ENCODE measurements at regions not wholly inside any gene's neighbourhood (a gene's known extent, or its start where the extent isn't known, plus 50 kb on each side); places are given as distances from the start of the nearest gene placed in this dataset.

DNA sequence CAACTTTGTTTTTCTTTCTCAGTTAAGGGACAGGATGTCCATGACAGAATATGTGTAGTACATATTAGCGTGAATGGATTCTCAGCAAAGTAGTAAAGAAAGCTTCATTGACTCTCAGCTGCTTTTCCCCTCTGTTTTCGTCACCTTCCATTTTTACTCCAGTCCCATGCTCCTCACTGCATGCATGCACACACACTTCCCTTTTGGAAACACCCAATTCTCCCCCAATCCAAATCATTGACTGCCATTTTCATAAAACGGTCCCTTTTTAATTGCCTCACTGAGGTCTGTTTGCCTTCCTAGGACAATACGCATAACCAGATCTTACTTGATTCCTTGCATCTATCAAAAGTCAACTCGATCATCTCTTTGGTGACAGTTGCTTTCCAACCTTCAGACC, 287.5 kb upstream of the PARD3B start:
- Mint-ChIP-seq H3K27ac (no peak overlapping the region), H3K4me3 (no peak overlapping the region), H3K27me3 (peaks cover 19% of the 10 kb centered on the region), H3K36me3 (no peaks in the 10 kb centered on the region), H3K4me1 (no peaks in the 10 kb centered on the region), H3K9me3 (no peaks in the 10 kb centered on the region)
- DNase-seq = no peak

DNA sequence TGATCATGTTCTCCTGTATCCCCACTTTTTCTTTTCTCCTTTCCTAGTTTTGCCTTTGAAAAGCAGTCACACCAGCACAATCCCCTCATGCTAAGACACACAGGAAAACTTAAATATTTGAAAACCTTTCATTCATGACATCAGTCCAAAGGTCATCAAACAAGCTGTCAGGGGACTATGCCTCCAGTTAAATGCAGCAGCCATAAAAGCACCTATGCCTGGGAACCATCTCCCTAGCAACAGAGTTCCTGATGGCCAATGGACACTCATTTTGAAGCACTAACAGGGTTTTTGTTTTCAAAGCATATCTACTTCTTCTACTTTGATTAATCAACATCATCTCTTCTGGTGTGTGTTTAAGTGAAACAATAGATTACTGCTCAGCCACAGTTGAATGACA, 286.4 kb upstream of the PARD3B start:
- H3K4me1 Mint-ChIP-seq = no peaks in the 10 kb centered on the region
- peaks cover 17% of the 10 kb centered on the region for H3K27me3 Mint-ChIP-seq
- H3K9me3 Mint-ChIP-seq = no peaks in the 10 kb centered on the region
- H3K27ac Mint-ChIP-seq = no peak overlapping the region
- no peak for DNase-seq
- no peaks in the 10 kb centered on the region for H3K36me3 Mint-ChIP-seq
- H3K4me3 Mint-ChIP-seq = no peak overlapping the region

DNA sequence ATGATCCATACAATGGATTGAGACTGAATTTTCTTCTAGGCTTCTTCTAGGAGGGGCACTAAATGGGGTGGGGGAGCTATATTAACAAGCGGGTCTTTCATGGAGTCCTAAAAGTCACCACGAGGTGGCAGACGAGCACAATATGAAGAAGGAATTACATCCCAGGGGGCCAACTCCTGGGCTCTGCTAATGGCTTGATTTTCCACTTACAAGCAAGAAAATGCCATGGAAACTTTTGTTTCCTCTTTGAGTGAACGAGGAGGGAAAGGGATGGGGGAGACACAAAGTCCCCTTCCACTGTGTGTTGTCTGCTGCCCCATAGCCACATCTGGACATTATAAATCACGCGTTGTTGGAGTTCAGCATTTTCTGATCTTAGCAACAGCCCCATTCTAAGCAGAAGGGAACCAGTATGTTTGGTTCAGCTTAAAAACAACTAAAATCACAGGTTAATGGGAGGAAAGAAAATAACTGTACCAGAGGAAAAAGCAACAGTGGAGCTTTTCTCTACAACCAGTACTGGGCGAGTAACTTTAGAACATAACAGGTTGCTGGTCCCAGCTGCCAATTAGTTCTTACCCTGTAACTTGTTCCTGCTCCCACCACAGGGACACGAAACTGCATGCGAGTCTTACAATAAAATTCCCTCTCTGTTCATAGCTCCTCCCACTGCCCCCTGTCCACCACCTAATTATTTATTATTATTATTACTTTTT, 285.0 kb upstream of the PARD3B start:
- H3K4me1 Mint-ChIP-seq = no peaks in the 10 kb centered on the region
- peak; percentile 23 for DNase-seq

DNA sequence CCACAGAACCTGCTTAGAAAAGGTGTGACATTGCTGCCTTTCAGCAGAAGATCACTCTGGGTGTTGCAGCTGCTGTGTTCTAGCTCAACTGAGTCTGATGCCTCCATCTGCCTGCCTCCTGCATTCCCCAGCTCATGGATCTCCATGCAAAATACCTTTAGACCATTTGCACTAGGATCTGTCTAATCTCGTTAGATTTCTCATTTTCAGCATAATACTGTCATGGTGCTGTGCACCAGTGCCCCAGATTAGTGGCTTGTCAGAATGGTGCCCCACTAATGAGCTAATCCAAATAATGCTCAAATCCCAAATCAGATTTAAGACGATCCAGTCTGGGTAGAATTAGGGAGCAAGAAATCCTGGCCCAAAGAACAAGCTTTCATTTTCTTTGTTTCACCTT, 284.4 kb upstream of the PARD3B start:
- H3K4me1 Mint-ChIP-seq = no peaks in the 10 kb centered on the region
- no peak overlapping the region for H3K27ac Mint-ChIP-seq
- H3K9me3 Mint-ChIP-seq = no peaks in the 10 kb centered on the region
- H3K36me3 Mint-ChIP-seq = no peaks in the 10 kb centered on the region
- no peak overlapping the region for H3K4me3 Mint-ChIP-seq
- H3K27me3 Mint-ChIP-seq = peaks cover 35% of the 10 kb centered on the region
- no peak for DNase-seq

More for the DNA sequence above, 285.0 kb upstream of the PARD3B start:
- Mint-ChIP-seq H3K9me3 (no peaks in the 10 kb centered on the region), H3K27ac (no peak overlapping the region), H3K4me3 (no peak overlapping the region), H3K36me3 (no peaks in the 10 kb centered on the region), H3K27me3 (peaks cover 29% of the 10 kb centered on the region)

DNA sequence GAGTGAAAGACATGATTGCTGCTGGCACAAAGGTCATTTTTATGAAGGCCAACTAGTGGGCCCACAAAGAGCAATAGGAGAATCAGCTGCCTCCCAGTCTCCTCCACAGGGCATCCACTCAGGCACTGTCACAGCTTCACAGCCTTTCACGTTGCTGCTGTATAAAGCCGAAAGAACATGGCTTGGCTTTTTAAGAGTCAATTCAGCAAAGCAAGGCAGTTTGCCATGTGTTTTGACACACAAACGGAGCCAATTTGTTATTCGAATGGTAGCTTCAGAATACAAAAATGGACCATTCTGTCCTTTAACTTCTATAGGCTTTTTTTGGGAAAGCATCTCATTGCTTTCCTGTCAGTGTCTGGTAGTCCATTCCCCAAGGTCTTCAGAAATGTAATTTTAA, 283.4 kb upstream of the PARD3B start:
- Mint-ChIP-seq H3K27ac (no peak overlapping the region), H3K9me3 (no peaks in the 10 kb centered on the region), H3K27me3 (peaks cover 41% of the 10 kb centered on the region), H3K36me3 (no peaks in the 10 kb centered on the region), H3K4me3 (no peak overlapping the region), H3K4me1 (no peaks in the 10 kb centered on the region)
- DNase-seq = no peak

DNA sequence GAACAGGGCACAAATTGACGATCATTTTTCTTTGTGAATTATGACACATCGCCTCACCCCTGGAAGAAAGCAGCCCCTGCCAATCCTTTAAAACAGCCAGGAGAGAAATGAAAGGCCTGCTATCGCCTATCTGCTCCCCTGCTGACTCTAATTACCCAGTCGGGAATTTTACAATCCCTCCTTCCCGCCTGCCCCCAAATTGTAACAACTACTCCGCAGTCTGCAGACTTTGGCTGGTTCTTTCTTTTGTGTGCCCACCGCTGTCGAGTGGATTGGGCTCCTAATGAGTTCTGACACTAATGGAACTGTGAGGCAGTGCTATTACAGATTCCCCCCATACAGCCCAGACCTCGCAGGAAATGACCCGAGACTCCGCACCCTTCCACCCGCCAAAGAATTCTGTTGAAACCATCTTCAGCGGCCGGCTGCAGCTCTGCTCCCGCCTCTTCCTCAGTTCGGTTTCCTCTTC, 281.2 kb upstream of the PARD3B start:
- no peaks in the 10 kb centered on the region for H3K4me1 Mint-ChIP-seq
- no peaks in the 10 kb centered on the region for H3K36me3 Mint-ChIP-seq
- H3K4me3 Mint-ChIP-seq = no peak overlapping the region
- DNase-seq = no peak
- H3K27ac Mint-ChIP-seq = no peak overlapping the region
- H3K27me3 Mint-ChIP-seq = peaks cover 44% of the 10 kb centered on the region
- H3K9me3 Mint-ChIP-seq = no peaks in the 10 kb centered on the region

DNA sequence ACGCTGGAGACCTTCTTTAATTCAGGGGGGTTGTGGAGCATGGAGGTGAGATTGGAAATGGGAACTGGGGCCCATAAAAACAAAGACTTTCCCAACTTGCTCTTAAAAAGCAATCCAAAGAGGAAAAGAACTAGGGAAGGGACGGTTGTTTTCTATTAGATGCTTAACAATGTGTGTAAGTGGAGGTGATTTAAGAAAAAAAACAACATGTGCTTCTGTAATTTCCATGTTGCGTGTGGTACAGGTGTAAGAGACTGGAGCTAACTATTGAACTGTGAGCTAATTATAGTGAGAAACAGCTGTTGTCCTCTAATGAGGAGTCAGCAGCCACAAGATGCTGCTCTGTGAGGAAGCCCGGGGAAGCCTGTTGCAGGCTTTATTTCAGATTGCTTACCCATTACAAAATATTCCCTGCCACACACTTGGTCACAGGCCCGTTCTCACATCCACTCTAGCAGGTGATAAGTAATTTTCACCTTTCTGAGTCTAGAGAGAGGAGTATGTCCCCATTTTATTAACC, 280.6 kb upstream of the PARD3B start:
- Mint-ChIP-seq H3K4me1 (no peaks in the 10 kb centered on the region), H3K9me3 (no peaks in the 10 kb centered on the region), H3K4me3 (no peak overlapping the region), H3K27me3 (peaks cover 43% of the 10 kb centered on the region), H3K27ac (no peak overlapping the region), H3K36me3 (no peaks in the 10 kb centered on the region)
- DNase-seq = no peak

DNA sequence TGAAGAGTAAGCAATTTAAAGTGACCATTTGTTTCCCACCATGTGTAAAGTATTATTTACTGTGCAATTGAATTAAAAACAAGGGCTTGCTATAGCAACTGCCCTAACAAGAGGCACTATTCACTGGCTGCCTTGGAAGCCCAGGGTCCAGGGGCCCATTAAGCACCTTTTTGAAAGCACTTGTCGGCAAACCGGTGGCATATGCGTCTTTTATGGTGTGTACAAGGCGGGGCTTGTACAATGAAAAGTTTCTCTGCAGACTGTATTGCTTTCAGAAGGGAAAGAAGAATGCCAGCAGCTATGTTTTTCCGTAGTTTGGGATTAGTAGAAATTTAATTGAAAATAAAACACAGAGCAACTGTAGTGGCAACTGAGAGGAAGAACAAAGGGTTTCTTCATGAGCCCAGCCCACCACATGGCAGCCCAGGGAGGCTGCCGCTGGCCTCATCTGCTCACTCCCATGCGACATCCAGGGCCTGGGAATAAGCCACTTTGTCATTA, 279.5 kb upstream of the PARD3B start:
- Mint-ChIP-seq H3K4me1 (no peaks in the 10 kb centered on the region), H3K27ac (no peak overlapping the region), H3K4me3 (no peak overlapping the region), H3K36me3 (no peaks in the 10 kb centered on the region), H3K9me3 (peaks cover 2% of the 10 kb centered on the region), H3K27me3 (peaks cover 47% of the 10 kb centered on the region)
- DNase-seq = no peak

DNA sequence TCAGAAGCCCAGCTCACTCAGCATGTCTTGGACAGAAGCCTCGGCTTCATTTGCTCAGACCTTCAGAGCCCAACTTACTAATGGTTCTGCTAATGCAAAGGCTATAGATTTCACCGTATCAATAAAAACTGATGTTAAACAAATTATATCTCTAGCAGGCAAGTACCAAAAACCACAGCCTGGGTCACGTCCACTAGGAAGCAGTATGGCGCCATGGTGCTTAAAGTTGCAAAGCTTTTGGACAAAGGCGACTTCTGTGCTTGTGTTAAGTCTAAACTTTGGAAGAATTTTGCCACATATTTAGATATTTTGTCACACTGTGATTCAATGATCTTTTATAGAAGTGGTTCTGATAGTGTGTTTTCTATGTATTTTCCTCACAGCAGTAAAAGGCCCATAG, 276.8 kb upstream of the PARD3B start:
- no peaks in the 10 kb centered on the region for H3K36me3 Mint-ChIP-seq
- H3K27ac Mint-ChIP-seq = no peak overlapping the region

DNA sequence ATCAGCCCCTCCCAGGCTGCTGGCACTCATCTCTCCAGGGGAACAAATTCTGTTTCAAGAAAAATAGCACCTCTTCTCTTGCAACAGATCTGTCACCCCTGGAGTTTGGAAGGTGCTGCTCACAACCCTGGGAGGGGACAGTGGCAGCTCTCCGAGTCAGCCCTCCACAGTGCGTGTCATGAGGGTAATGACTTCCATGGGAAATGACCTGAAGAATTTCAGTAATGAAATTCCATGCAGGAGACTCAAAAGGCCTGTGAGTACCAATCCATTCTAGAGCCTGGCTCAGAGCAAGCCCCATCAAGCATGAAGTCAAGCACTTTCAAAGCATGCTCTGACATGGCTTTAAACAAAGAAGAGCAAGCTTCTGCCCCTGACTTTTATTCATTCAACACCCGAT, 276.3 kb upstream of the PARD3B start:
- H3K9me3 Mint-ChIP-seq = peaks cover 2% of the 10 kb centered on the region
- H3K27ac Mint-ChIP-seq = no peak overlapping the region
- peaks cover 34% of the 10 kb centered on the region for H3K27me3 Mint-ChIP-seq
- no peak for DNase-seq
- H3K4me3 Mint-ChIP-seq = no peak overlapping the region
- H3K36me3 Mint-ChIP-seq = no peaks in the 10 kb centered on the region
- no peaks in the 10 kb centered on the region for H3K4me1 Mint-ChIP-seq

More for the DNA sequence above, 276.8 kb upstream of the PARD3B start:
- no peak for DNase-seq
- Mint-ChIP-seq H3K27me3 (peaks cover 37% of the 10 kb centered on the region), H3K4me1 (no peaks in the 10 kb centered on the region), H3K9me3 (peaks cover 2% of the 10 kb centered on the region), H3K4me3 (no peak overlapping the region)

DNA sequence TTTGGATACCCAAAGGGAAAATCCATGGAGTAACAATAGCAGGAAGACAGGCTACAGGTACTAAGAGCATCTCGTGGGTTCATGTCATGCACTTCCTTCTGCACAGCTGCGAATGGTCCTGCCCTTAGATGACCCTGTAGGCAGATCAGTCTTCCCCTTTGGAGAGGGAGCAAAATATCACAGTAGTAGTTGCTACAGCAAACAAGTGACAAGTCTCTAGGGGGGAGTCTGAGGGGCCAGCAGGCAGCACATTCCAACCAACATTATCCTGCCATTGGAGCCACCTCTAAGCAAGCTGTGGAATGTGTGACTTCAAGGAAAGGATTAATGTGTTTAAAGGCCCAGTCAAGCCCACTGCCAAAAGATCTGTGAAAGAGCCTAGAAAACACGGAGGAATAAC, 273.2 kb upstream of the PARD3B start:
- no peak for DNase-seq
- peaks cover 9% of the 10 kb centered on the region for H3K27me3 Mint-ChIP-seq
- H3K4me1 Mint-ChIP-seq = no peaks in the 10 kb centered on the region
- H3K27ac Mint-ChIP-seq = no peak overlapping the region
- H3K36me3 Mint-ChIP-seq = no peaks in the 10 kb centered on the region
- no peak overlapping the region for H3K4me3 Mint-ChIP-seq
- peaks cover 2% of the 10 kb centered on the region for H3K9me3 Mint-ChIP-seq

DNA sequence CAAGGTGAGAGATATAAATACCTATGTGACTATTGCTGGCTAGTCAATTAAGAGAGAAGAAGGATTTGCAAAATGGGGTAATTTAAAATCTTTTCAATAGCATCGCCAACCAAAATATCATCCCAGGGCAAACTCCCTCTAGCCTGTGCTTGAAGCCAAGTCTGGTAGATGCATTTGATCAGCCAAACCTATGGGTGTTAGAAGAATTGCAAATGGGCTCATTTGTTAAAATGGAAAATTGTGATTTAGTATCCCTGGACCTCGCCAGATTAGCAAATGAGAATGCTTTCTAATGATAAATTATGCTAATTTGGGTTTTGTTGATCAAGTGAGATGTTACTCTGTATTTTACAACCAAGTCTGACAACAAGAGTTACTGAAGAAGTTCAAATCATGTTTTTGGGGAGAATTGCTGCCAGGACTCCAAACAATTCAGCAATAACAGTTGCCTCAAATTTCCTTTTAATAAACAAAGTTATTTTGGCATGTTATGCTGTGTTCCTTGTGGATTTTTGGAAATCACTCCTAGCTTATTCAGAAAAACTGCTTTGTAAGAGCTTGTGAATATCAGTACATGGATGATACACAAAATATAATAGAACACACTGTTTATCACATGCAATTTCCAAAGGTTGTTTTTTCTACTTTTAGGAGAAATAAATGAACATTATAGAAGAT, 272.5 kb upstream of the PARD3B start:
- Mint-ChIP-seq H3K9me3 (peaks cover 2% of the 10 kb centered on the region), H3K4me3 (no peak overlapping the region), H3K36me3 (no peaks in the 10 kb centered on the region), H3K4me1 (no peaks in the 10 kb centered on the region), H3K27me3 (peaks cover 9% of the 10 kb centered on the region), H3K27ac (no peak overlapping the region)
- no peak for DNase-seq

DNA sequence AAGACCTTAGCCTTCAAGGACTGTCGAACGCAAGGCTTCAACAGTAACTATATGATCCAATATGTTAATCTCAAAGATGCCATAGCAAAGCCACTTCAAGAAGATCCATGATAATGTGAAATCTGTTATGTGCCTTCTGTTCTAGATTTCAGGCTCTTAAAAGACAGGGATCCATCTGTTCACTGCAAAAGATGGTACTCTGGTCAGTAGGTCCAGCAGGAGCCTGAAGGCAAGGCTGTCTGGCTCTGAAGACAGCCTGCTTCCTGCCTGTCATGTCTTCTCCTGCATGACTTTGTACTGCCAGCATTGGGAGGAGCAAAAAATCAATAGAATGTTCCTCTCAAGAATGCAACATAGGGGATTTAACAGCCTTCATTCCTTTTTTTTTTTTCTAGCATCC, 270.8 kb upstream of the PARD3B start:
- no peak for DNase-seq
- Mint-ChIP-seq H3K27me3 (peaks cover 10% of the 10 kb centered on the region), H3K4me3 (no peak overlapping the region), H3K9me3 (peaks cover 2% of the 10 kb centered on the region), H3K4me1 (no peaks in the 10 kb centered on the region), H3K36me3 (no peaks in the 10 kb centered on the region), H3K27ac (no peak overlapping the region)

DNA sequence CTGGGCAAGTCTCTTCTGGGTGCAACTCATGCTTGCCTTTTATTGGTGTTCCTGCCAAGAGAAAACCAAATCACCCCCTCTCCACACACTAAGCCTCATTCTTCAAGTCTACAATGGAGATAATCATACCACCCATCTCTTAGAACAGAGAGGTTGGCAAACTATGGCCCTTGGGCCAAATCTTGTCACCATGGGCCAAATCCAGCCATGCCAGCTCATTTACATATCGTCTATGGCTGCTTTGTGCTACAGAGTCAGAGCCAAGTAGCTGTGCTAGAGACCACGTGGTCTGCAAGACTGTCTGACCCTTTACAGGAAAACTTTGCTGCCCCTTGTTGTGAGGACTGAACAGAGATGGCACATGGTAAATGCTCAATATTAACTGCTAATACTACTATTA, 270.3 kb upstream of the PARD3B start:
- Mint-ChIP-seq H3K9me3 (peaks cover 2% of the 10 kb centered on the region), H3K27me3 (peaks cover 7% of the 10 kb centered on the region), H3K36me3 (no peaks in the 10 kb centered on the region)

DNA sequence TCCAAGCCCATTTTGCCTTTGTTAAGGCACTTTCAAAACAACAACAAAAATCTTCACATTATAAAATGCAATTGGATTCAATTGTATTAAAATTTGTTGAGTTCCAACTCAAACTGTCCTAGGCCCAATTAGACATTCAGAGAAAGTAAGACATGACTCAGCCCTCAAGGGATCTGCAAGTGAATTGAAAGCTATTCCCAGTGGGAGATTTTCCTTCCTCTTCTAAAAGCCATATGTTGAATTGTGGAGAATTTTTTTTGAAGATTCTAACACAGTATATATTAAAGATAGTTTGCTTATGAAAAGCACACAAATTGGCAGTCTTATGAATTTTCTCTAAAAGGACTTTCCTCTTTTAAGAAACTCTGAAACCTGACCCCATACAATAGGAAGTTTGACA, 268.0 kb upstream of the PARD3B start:
- no peak overlapping the region for H3K27ac Mint-ChIP-seq
- peaks cover 8% of the 10 kb centered on the region for H3K27me3 Mint-ChIP-seq
- DNase-seq = no peak
- H3K4me3 Mint-ChIP-seq = no peak overlapping the region
- H3K9me3 Mint-ChIP-seq = no peaks in the 10 kb centered on the region
- no peaks in the 10 kb centered on the region for H3K36me3 Mint-ChIP-seq
- H3K4me1 Mint-ChIP-seq = no peaks in the 10 kb centered on the region

More for the DNA sequence above, 270.3 kb upstream of the PARD3B start:
- Mint-ChIP-seq H3K4me1 (no peaks in the 10 kb centered on the region), H3K4me3 (no peak overlapping the region), H3K27ac (no peak overlapping the region)
- no peak for DNase-seq

DNA sequence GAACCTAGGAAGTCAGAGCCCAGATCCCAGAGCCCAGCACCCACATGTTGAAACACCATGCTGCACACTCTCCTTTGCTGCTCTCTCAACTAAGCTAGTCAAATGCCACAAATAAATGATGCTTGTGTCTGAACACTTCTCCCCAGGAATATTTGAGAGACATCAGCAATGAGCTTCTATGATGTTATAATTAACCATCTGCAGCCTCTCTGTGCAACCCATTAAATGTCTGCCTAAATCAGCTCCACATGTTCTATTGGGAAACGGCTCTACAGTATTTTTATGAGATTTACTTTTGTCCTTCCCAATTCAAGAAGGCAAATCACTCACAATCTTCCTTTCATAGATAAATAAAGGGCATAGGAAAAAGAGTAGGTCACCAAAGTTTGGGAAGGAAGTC, 266.8 kb upstream of the PARD3B start:
- H3K36me3 Mint-ChIP-seq = no peaks in the 10 kb centered on the region
- H3K4me1 Mint-ChIP-seq = no peaks in the 10 kb centered on the region
- H3K27ac Mint-ChIP-seq = no peak overlapping the region
- peaks cover 12% of the 10 kb centered on the region for H3K27me3 Mint-ChIP-seq
- no peak overlapping the region for H3K4me3 Mint-ChIP-seq
- DNase-seq = no peak
- H3K9me3 Mint-ChIP-seq = no peaks in the 10 kb centered on the region
